Hepatocyte (in vitro differentiated cells): ENCODE measurements at regions not wholly inside any gene's neighbourhood (a gene's known extent, or its start where the extent isn't known, plus 50 kb on each side); places are given as distances from the start of the nearest gene placed in this dataset.

Experiments used
- DNase-seq: peaks from one replicate; pipeline ENCODE4 v3.0.0-alpha.2; 2016; ENCODE audit warnings: low spot score
- H2AFZ ChIP-seq: fragments of 200-600 bp; sonication (generic); 2 replicates; pipeline ENCODE4 v1.6.0; 2016; ENCODE audit warnings: antibody characterized with exemption, mild to moderate bottlenecking
- H3K27ac ChIP-seq: fragments of 200-600 bp; sonication (generic); 2 replicates; pipeline ENCODE4 v1.5.1; 2016; ENCODE audit warnings: mild to moderate bottlenecking
- H3K27me3 ChIP-seq: fragments of 200-600 bp; sonication (generic); 2 replicates; pipeline ENCODE4 v1.6.1; 2016
- H3K36me3 ChIP-seq: fragments of 200-600 bp; sonication (generic); replicated peaks from 2 replicates; pipeline ENCODE4 v1.5.1; 2016; ENCODE audit warnings: low read depth; ENCODE audit not compliant: insufficient read depth
- H3K4me1 ChIP-seq: fragments of 200-600 bp; sonication (generic); 2 replicates; pipeline ENCODE4 v1.5.1; 2016; ENCODE audit warnings: mild to moderate bottlenecking, moderate library complexity; ENCODE audit not compliant: insufficient read depth
- H3K4me2 ChIP-seq: fragments of 200-600 bp; sonication (generic); 2 replicates; pipeline ENCODE4 v1.6.0; 2016
- H3K4me3 ChIP-seq: fragments of 200-600 bp; sonication (generic); 2 replicates; pipeline ENCODE4 v1.5.1; 2016; ENCODE audit warnings: mild to moderate bottlenecking
- H3K79me2 ChIP-seq: fragments of 200-600 bp; sonication (generic); 2 replicates; pipeline ENCODE4 v1.6.0; 2017; ENCODE audit warnings: mild to moderate bottlenecking
- H3K9me2 ChIP-seq: fragments of 200-600 bp; sonication (generic); replicated peaks from 2 replicates; pipeline ENCODE4 v1.6.0; 2017; ENCODE audit warnings: mild to moderate bottlenecking; ENCODE audit not compliant: insufficient read depth
- H3K9me3 ChIP-seq: fragments of 200-600 bp; sonication (generic); 2 replicates; pipeline ENCODE4 v1.5.1; 2016; ENCODE audit warnings: low read depth, mild to moderate bottlenecking
- H4K20me1 ChIP-seq: fragments of 200-600 bp; sonication (generic); 2 replicates; pipeline ENCODE4 v1.6.0; 2016; ENCODE audit warnings: mild to moderate bottlenecking; ENCODE audit not compliant: insufficient read depth, poor library complexity, severe bottlenecking
- EZH2 ChIP-seq: fragments of 200-600 bp; sonication (generic); IDR thresholded peaks from 2 replicates; pipeline ENCODE4 v1.6.1; 2016; ENCODE audit warnings: antibody characterized with exemption, mild to moderate bottlenecking, borderline replicate concordance
- EZH2phosphoT487 ChIP-seq: fragments of 200-600 bp; sonication (generic); IDR thresholded peaks from one replicate; pipeline ENCODE4 v1.6.1; 2018; ENCODE audit warnings: antibody characterized with exemption, mild to moderate bottlenecking, low read depth, moderate library complexity; ENCODE audit not compliant: unreplicated experiment, severe bottlenecking
- WGBS: methylation state at CpG from one replicate; pipeline ENCODE4 v1.1.6; 2016; ENCODE audit warnings: low lambda C conversion rate; ENCODE audit errors: missing lambda C conversion rate; 5-methylcytosine and 5-hydroxymethylcytosine counted together
- TF ChIP-seq, protein P1 (sequence below): fragments of 200-600 bp; sonication (generic); IDR thresholded peaks from 2 replicates; pipeline ENCODE4 v1.5.1; 2016; ENCODE audit warnings: antibody characterized with exemption, mild to moderate bottlenecking; ENCODE audit not compliant: poor library complexity

DNA sequence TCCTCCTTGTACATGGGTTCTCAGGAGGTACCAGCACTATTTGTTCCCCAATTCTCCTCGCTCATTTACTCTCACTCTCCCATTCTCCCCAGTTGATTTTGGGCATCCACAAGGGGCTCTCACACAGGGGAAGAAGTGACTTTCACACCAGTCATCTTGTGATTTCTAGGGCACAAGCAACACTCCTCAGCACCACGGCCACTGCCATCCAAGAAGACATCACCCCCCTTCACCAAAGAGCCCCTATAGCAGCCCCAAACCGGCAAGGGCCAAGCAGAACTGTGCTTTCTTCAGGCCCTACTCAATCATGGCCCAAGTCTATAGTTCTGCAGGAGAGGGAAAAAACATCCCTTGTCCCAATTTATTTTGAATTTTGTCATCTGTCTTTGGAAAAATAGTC is 209.2 kb upstream of the ARL4C start:
- Histone ChIP-seq H3K36me3 (no peaks in the 10 kb centered on the region), H2AFZ (no peak overlapping the region), H3K4me2 (no peak overlapping the region), H3K9me3 (no peaks in the 10 kb centered on the region), H3K27ac (no peak overlapping the region), H4K20me1 (no peaks in the 10 kb centered on the region), H3K4me1 (peaks cover 8% of the 10 kb centered on the region), H3K27me3 (no peaks in the 10 kb centered on the region), H3K4me3 (no peak overlapping the region), H3K79me2 (no peaks in the 10 kb centered on the region), H3K9me2 (no peaks in the 10 kb centered on the region)
- no peak for DNase-seq
- 96% methylated on average over 3 of the region's 3 CpGs for WGBS
- TF ChIP-seq EZH2phosphoT487 (no peak), EZH2 (no peak)
- TF ChIP-seq, protein P1, sequence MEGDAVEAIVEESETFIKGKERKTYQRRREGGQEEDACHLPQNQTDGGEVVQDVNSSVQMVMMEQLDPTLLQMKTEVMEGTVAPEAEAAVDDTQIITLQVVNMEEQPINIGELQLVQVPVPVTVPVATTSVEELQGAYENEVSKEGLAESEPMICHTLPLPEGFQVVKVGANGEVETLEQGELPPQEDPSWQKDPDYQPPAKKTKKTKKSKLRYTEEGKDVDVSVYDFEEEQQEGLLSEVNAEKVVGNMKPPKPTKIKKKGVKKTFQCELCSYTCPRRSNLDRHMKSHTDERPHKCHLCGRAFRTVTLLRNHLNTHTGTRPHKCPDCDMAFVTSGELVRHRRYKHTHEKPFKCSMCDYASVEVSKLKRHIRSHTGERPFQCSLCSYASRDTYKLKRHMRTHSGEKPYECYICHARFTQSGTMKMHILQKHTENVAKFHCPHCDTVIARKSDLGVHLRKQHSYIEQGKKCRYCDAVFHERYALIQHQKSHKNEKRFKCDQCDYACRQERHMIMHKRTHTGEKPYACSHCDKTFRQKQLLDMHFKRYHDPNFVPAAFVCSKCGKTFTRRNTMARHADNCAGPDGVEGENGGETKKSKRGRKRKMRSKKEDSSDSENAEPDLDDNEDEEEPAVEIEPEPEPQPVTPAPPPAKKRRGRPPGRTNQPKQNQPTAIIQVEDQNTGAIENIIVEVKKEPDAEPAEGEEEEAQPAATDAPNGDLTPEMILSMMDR: no peak

DNA sequence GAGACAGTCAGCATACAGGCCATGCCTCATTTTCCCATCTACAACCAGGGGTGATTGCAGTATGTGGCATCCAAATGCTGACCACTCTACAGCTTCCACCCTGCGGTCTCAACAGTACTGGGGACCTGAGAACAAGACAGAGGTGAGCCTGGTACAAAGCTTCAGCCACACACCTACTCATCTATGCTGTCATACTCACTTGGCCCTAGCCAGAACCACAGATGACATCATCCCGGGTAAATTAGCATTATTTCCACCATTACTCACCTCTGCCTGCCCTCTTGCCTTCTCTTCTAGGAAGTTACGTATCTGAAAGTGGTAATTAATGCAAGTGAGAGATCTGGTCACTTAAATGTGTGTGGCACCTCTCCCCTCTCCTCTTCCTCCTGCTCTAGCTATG is 208.2 kb upstream of the ARL4C start:
- H3K4me1 ChIP-seq: peaks cover 8% of the 10 kb centered on the region
- H2AFZ ChIP-seq: no peak overlapping the region
- no peaks in the 10 kb centered on the region for H3K79me2 ChIP-seq
- H3K27ac ChIP-seq: no peak overlapping the region
- DNase-seq: no peak
- H3K9me3 ChIP-seq: no peaks in the 10 kb centered on the region
- H3K27me3 ChIP-seq: no peaks in the 10 kb centered on the region
- 91% methylated on average over 3 of the region's 3 CpGs for WGBS
- H3K4me3 ChIP-seq: no peak overlapping the region
- no peaks in the 10 kb centered on the region for H3K36me3 ChIP-seq
- TF ChIP-seq EZH2: no peak
- TF ChIP-seq EZH2phosphoT487: no peak
- TF ChIP-seq, protein P1: no peak
- no peaks in the 10 kb centered on the region for H3K9me2 ChIP-seq
- no peaks in the 10 kb centered on the region for H4K20me1 ChIP-seq
- H3K4me2 ChIP-seq: no peak overlapping the region

DNA sequence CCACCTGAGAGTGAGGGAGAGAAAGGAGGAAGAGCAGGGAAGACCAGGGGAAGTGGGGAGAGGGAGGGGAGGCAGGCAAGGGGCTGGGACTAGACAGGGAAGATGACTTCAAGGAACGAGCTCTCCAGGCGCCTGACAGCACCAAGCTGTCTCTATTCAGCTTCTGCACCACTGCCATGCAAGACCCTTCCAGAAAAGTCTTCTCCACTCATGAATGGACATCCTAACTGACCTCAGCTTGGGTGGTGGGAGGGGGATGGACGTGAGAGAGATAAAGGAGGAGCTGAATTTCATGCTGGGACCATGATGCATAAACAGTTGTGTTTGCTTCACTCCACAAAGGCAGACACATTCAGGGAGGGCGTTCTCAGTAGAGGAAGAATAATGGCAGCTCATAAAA is 206.4 kb upstream of the ARL4C start:
- Histone ChIP-seq H3K79me2 (no peaks in the 10 kb centered on the region), H3K9me3 (no peaks in the 10 kb centered on the region), H4K20me1 (no peaks in the 10 kb centered on the region), H3K4me3 (no peak overlapping the region), H2AFZ (no peak overlapping the region), H3K4me2 (no peak overlapping the region), H3K36me3 (no peaks in the 10 kb centered on the region), H3K9me2 (no peaks in the 10 kb centered on the region), H3K27ac (no peak overlapping the region), H3K4me1 (peaks cover 8% of the 10 kb centered on the region), H3K27me3 (no peaks in the 10 kb centered on the region)
- 49% methylated on average over 4 of the region's 4 CpGs for WGBS
- DNase-seq: no peak
- TF ChIP-seq EZH2 (no peak), EZH2phosphoT487 (no peak)
- TF ChIP-seq, protein P1: no peak

DNA sequence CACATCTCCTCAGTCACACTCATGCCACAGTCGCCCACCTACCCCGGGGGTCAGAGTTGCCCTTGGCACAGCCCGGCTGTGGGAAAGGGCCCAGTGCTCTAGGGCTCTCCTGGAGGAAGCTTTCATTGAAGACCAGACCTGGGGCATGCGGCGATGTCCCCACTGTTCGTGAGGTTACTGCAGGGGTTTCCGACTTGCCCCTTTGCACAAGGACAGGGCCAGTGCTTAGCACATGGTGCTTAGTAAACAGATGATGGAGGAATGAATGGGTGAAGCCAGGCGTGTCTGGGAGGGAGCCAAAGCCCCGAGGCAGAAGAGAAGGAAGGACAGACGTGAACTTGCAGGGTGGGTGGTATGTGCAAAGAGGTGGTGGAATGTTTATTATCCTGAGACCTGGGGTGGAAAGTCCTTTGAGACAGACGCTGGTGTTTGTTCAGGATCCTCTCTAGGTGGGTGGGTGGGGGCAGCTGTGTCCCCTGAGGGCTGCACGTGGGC is 205.9 kb upstream of the ARL4C start:
- H4K20me1 ChIP-seq: no peaks in the 10 kb centered on the region

More for the DNA sequence above, 205.9 kb upstream of the ARL4C start:
- Histone ChIP-seq H2AFZ (no peak overlapping the region), H3K79me2 (no peaks in the 10 kb centered on the region), H3K27ac (no peak overlapping the region), H3K9me2 (no peaks in the 10 kb centered on the region), H3K4me2 (no peak overlapping the region), H3K4me3 (no peak overlapping the region), H3K36me3 (no peaks in the 10 kb centered on the region), H3K4me1 (peaks cover 8% of the 10 kb centered on the region), H3K27me3 (no peaks in the 10 kb centered on the region), H3K9me3 (no peaks in the 10 kb centered on the region)
- WGBS: 65% methylated on average over 12 of the region's 12 CpGs
- DNase-seq: no peak
- no peak for TF ChIP-seq EZH2phosphoT487
- no peak for TF ChIP-seq EZH2
- TF ChIP-seq, protein P1: no peak
